PC-9 (cell line): ENCODE measurements at regions not wholly inside any gene's neighbourhood (a gene's known extent, or its start where the extent isn't known, plus 50 kb on each side); places are given as distances from the start of the nearest gene placed in this dataset.

Experiments
- BruUV-seq: library from RNA; stranded (reverse); fragments of 400-500 nt; replicated peaks from 2 replicates; lab custom pipeline; 2021; lab: Mats Ljungman, UMichigan
- CTCF ChIA-PET: fragments of 300-600 bp; sonication (Branson Sonifier 250); formaldehyde crosslinking; loops from one replicate; lab custom pipeline; 2022; ENCODE audit warnings: antibody characterized with exemption; lab: Charles Lee
- POLR2A ChIA-PET: fragments of 300-600 bp; sonication (Branson Sonifier 250); formaldehyde crosslinking; loops from one replicate; lab custom pipeline; 2022; ENCODE audit warnings: antibody characterized with exemption; ENCODE audit not compliant: unreplicated experiment; lab: Charles Lee
- DNase-seq, 2 experiments: peaks; one replicate each; pipeline versions ENCODE4 v3.0.0 to v3.0.0-alpha.2; 2015 to 2022; ENCODE audit warnings: mixed read lengths in 1 of 2
- H2AFZ ChIP-seq: fragments of 200-600 bp; sonication (generic); 2 replicates; pipeline ENCODE4 v1.8.1; 2017; ENCODE audit warnings: antibody characterized with exemption
- H3F3A ChIP-seq: fragments of 200-600 bp; sonication (generic); 2 replicates; pipeline ENCODE4 v1.8.1; 2017; ENCODE audit warnings: antibody characterized with exemption, mild to moderate bottlenecking, low read depth; ENCODE audit not compliant: insufficient read depth
- H3K27ac ChIP-seq: fragments of 200-600 bp; sonication (generic); 2 replicates; pipeline ENCODE4 v1.6.1; 2016; ENCODE audit warnings: mixed run types
- H3K27me3 ChIP-seq: fragments of 200-600 bp; sonication (generic); 2 replicates; pipeline ENCODE4 v1.6.1; 2016; ENCODE audit warnings: low read depth, mixed run types; ENCODE audit not compliant: insufficient read depth
- H3K36me3 ChIP-seq: fragments of 200-600 bp; sonication (generic); 2 replicates; pipeline ENCODE4 v1.6.1; 2016; ENCODE audit warnings: low read depth, mixed run types
- H3K4me1 ChIP-seq: fragments of 200-600 bp; sonication (generic); replicated peaks from 2 replicates; pipeline ENCODE4 v1.6.1; 2016; ENCODE audit warnings: mixed run types; ENCODE audit not compliant: insufficient read depth
- H3K4me2 ChIP-seq: fragments of 200-600 bp; sonication (generic); 2 replicates; pipeline ENCODE4 v1.6.1; 2017; ENCODE audit warnings: mixed run types
- H3K4me3 ChIP-seq: fragments of 200-600 bp; sonication (generic); 2 replicates; pipeline ENCODE4 v1.6.1; 2016; ENCODE audit warnings: mixed run types
- H3K79me2 ChIP-seq: fragments of 200-600 bp; sonication (generic); 2 replicates; pipeline ENCODE4 v1.6.1; 2017; ENCODE audit warnings: low read depth, mixed run types
- H3K9me2 ChIP-seq: fragments of 200-600 bp; sonication (generic); 2 replicates; pipeline ENCODE4 v1.8.1; 2017; ENCODE audit warnings: mild to moderate bottlenecking; ENCODE audit not compliant: insufficient read depth
- H3K9me3 ChIP-seq: fragments of 200-600 bp; sonication (generic); 2 replicates; pipeline ENCODE4 v1.8.1; 2016; ENCODE audit warnings: low read depth; ENCODE audit not compliant: insufficient read depth
- H4K20me1 ChIP-seq: fragments of 200-600 bp; sonication (generic); 2 replicates; pipeline ENCODE4 v1.8.1; 2017; ENCODE audit not compliant: insufficient read depth
- CTCF ChIP-seq: fragments of 200-600 bp; sonication (generic); conservative IDR thresholded peaks from 2 replicates; pipeline ENCODE4 v1.6.1; 2017; ENCODE audit warnings: mixed run types, antibody characterized with exemption, mild to moderate bottlenecking, moderate library complexity
- EZH2 ChIP-seq: fragments of 200-600 bp; sonication (generic); IDR thresholded peaks from 2 replicates; pipeline ENCODE4 v1.8.0; 2017; ENCODE audit warnings: antibody characterized with exemption, low read depth
- intact Hi-C: fragments of 100-400 bp; cut with micrococcal nuclease; formaldehyde crosslinking; loops from one replicate; pipeline ENCODE4 v1.10.0; 2022; ENCODE audit not compliant: unreplicated experiment

GRCh38 chr5:35554016-35554415 lies 63.6 kb upstream of the SPEF2 start:
- Histone ChIP-seq H2AFZ (no peak overlapping the region), H3K9me3 (no peaks in the 10 kb centered on the region; the same call in 1 of the 2 replicates), H3K79me2 (no peaks in the 10 kb centered on the region), H3K27ac (no peak overlapping the region), H3K4me3 (no peak overlapping the region), H3K4me2 (no peak overlapping the region), H3K4me1 (no peaks in the 10 kb centered on the region), H3K36me3 (no peaks in the 10 kb centered on the region), H3K27me3 (peaks cover 2% of the 10 kb centered on the region; the same call in 1 of the 2 replicates), H3F3A (no peaks in the 10 kb centered on the region), H3K9me2 (no peaks in the 10 kb centered on the region), H4K20me1 (no peaks in the 10 kb centered on the region)
- CTCF ChIA-PET: no interaction called here
- POLR2A ChIA-PET: no interaction called here
- no TSS peak for BruUV-seq
- no peak for DNase-seq
- no peak for TF ChIP-seq EZH2
- TF ChIP-seq CTCF: no peak
- intact Hi-C loops: no loop called here

- no peaks in the 10 kb centered on the region for H3K36me3 ChIP-seq
- H3F3A ChIP-seq: no peaks in the 10 kb centered on the region
- H2AFZ ChIP-seq: no peak overlapping the region
- H3K4me3 ChIP-seq: no peak overlapping the region
- H4K20me1 ChIP-seq: no peaks in the 10 kb centered on the region
- intact Hi-C loops: no loop called here
- H3K4me2 ChIP-seq: no peak overlapping the region
- H3K79me2 ChIP-seq: no peaks in the 10 kb centered on the region
- DNase-seq: no peak
- H3K27me3 ChIP-seq: peaks cover 19% of the 10 kb centered on the region; the same call in 1 of the 2 replicates
- ChIA-PET CTCF (no interaction called here), POLR2A (no interaction called here)
- TF ChIP-seq EZH2 (no peak), CTCF (no peak)
- H3K27ac ChIP-seq: no peak overlapping the region
- H3K4me1 ChIP-seq: no peaks in the 10 kb centered on the region
- no TSS peak for BruUV-seq
- H3K9me2 ChIP-seq: no peaks in the 10 kb centered on the region
- H3K9me3 ChIP-seq: no peaks in the 10 kb centered on the region; the same call in 1 of the 2 replicates
Measured at GRCh38 chr5:35545190-35545589, 72.5 kb upstream of the SPEF2 start.

- Histone ChIP-seq H4K20me1 (no peaks in the 10 kb centered on the region), H3K9me2 (no peaks in the 10 kb centered on the region), H3K9me3 (no peaks in the 10 kb centered on the region; the same call in 1 of the 2 replicates), H3K4me2 (no peak overlapping the region), H3K36me3 (no peaks in the 10 kb centered on the region), H2AFZ (no peak overlapping the region), H3K4me3 (no peak overlapping the region), H3K27ac (no peak overlapping the region), H3K4me1 (no peaks in the 10 kb centered on the region), H3K27me3 (peaks cover 13% of the 10 kb centered on the region; the same call in 1 of the 2 replicates), H3F3A (no peaks in the 10 kb centered on the region), H3K79me2 (no peaks in the 10 kb centered on the region)
- POLR2A ChIA-PET: interaction anchor here (0.5 to 0.7 kb wide), 2 partner anchors 157 to 353 kb away, joined by 4 to 5 read pairs; no protein-coding TSS in a partner anchor
- no peak for DNase-seq
- TF ChIP-seq EZH2 (no peak), CTCF (no peak)
- CTCF ChIA-PET: no interaction called here
- intact Hi-C loops: no loop called here
- BruUV-seq: no TSS peak
Measured at GRCh38 chr5:35543408-35543807, 74.3 kb upstream of the SPEF2 start.
